ENCODE measurements at regions not wholly inside any gene's neighbourhood (a gene's known extent, or its start where the extent isn't known, plus 50 kb on each side); places are given as distances from the start of the nearest gene placed in this dataset. TPM values are rescaled to one million over a fixed set of nuclear protein-coding genes. Genes with fewer than 3 reads are reported as not detected.

GRCh38 chr2:12663306-12664037, 53.3 kb upstream of the TRIB2 start:
- peaks cover 0 to 4% of the 10 kb centered on the region in 2 donors for H3K4me1 ChIP-seq (ENCODE audit: control insufficient read depth in 2 of 2, insufficient read depth in 2 of 2, low read length in 2 of 2)
- no peaks in the 10 kb centered on the region for H3K27me3 ChIP-seq (ENCODE audit: control insufficient read depth in 2 of 2, insufficient read depth in 2 of 2, low read length in 2 of 2)
- no peak overlapping the region for H3K4me3 ChIP-seq (ENCODE audit: low read length)
- H3K36me3 ChIP-seq (ENCODE audit: control insufficient read depth in 2 of 3, insufficient read depth in 3 of 3, low read length in 3 of 3) = no peaks in the 10 kb centered on the region
- no peak for ATAC-seq
- no peak overlapping the region for H3K27ac ChIP-seq (ENCODE audit: low read depth, low read length)
- Mint-ChIP-seq H3K9me3 (peaks cover 0 to 31% (median 9%) of the 10 kb centered on the region in 11 donors), H3K36me3 (peaks cover 0 to 13% (median 6%) of the 10 kb centered on the region in 5 donors), H3K4me3 (no peak overlapping the region), H3K4me1 (peaks cover 1 to 15% (median 3%) of the 10 kb centered on the region in 7 donors), H3K27ac (no peak overlapping the region), H3K27me3 (peaks cover 0 to 8% (median 0%) of the 10 kb centered on the region in 5 donors)
- POLR2A ChIA-PET = no interaction called here
- intact Hi-C loops (cut with micrococcal nuclease) = no loop called here
- peaks cover 0 to 5% (median 0%) of the 10 kb centered on the region in 3 experiments for H3K9me3 ChIP-seq (ENCODE audit: control insufficient read depth in 2 of 3, low read length in 3 of 3)
- no peak for DNase-seq
- CTCF ChIA-PET = interaction anchor here (0.5 kb wide), 1 partner anchor 57 kb away, joined by 3 read pairs; no protein-coding TSS in a partner anchor

GRCh38 chr2:12665334-12665733, 51.4 kb upstream of the TRIB2 start:
- POLR2A ChIA-PET = no interaction called here
- H3K9me3 ChIP-seq (ENCODE audit: control insufficient read depth in 2 of 3, low read length in 3 of 3) = peaks cover 0 to 5% (median 0%) of the 10 kb centered on the region in 3 experiments
- DNase-seq (no peak), ATAC-seq (no peak)
- no peak overlapping the region for H3K4me3 ChIP-seq (ENCODE audit: low read length)
- intact Hi-C loops (cut with micrococcal nuclease) = no loop called here
- H3K36me3 ChIP-seq (ENCODE audit: control insufficient read depth in 2 of 3, insufficient read depth in 3 of 3, low read length in 3 of 3) = no peaks in the 10 kb centered on the region
- Mint-ChIP-seq H3K27ac (peak overlapping the region in 2 of 9 donors; percentile 22 to 57), H3K4me3 (no peak overlapping the region), H3K27me3 (peaks cover 0 to 13% (median 0%) of the 10 kb centered on the region in 5 donors), H3K36me3 (peaks cover 0 to 14% (median 6%) of the 10 kb centered on the region in 5 donors), H3K4me1 (peaks cover 0 to 6% (median 0%) of the 10 kb centered on the region in 7 donors), H3K9me3 (peaks cover 0 to 28% (median 9%) of the 10 kb centered on the region in 11 donors)
- CTCF ChIA-PET = no interaction called here
- H3K27ac ChIP-seq (ENCODE audit: low read depth, low read length) = no peak overlapping the region
- H3K4me1 ChIP-seq (ENCODE audit: control insufficient read depth in 2 of 2, insufficient read depth in 2 of 2, low read length in 2 of 2) = no peaks in the 10 kb centered on the region
- H3K27me3 ChIP-seq (ENCODE audit: control insufficient read depth in 2 of 2, insufficient read depth in 2 of 2, low read length in 2 of 2) = no peaks in the 10 kb centered on the region

- peaks cover 0 to 14% (median 4%) of the 10 kb centered on the region in 5 donors for H3K36me3 Mint-ChIP-seq
- no peak overlapping the region for H3K27ac ChIP-seq (ENCODE audit: low read depth, low read length)
Measured at GRCh38 chr2:12666445-12666844, 50.3 kb upstream of the TRIB2 start.

More at GRCh38 chr2:12666445-12666844, 50.3 kb upstream of the TRIB2 start:
- ChIA-PET POLR2A (no interaction called here), CTCF (no interaction called here)
- H3K27ac Mint-ChIP-seq = no peak overlapping the region
- peaks cover 0 to 6% (median 0%) of the 10 kb centered on the region in 7 donors for H3K4me1 Mint-ChIP-seq
- Histone ChIP-seq H3K9me3 (ENCODE audit: control insufficient read depth in 2 of 3, low read length in 3 of 3) (peaks cover 0 to 5% (median 0%) of the 10 kb centered on the region in 3 experiments), H3K4me3 (ENCODE audit: low read length) (no peak overlapping the region), H3K27me3 (ENCODE audit: control insufficient read depth in 2 of 2, insufficient read depth in 2 of 2, low read length in 2 of 2) (no peaks in the 10 kb centered on the region), H3K4me1 (ENCODE audit: control insufficient read depth in 2 of 2, insufficient read depth in 2 of 2, low read length in 2 of 2) (no peaks in the 10 kb centered on the region), H3K36me3 (ENCODE audit: control insufficient read depth in 2 of 3, insufficient read depth in 3 of 3, low read length in 3 of 3) (no peaks in the 10 kb centered on the region)
- peaks cover 0 to 28% (median 9%) of the 10 kb centered on the region in 11 donors for H3K9me3 Mint-ChIP-seq
- H3K4me3 Mint-ChIP-seq = no peak overlapping the region
- ATAC-seq = no peak
- intact Hi-C loops (cut with micrococcal nuclease) = no loop called here
- DNase-seq = no peak
- H3K27me3 Mint-ChIP-seq = peaks cover 0 to 13% (median 0%) of the 10 kb centered on the region in 5 donors

Small RNA genes in the stretch of these regions (microRNA-seq; reads per million reads assigned to microRNA genes)
- gene MIR3681 (ENCODE audit: borderline microRNAs expressed) = not detected

Data from naive thymus-derived CD4-positive, alpha-beta T cell (primary cell).